Mesenchymal stem cell (in vitro differentiated cells and primary cell): ENCODE measurements at regions not wholly inside any gene's neighbourhood (a gene's known extent, or its start where the extent isn't known, plus 50 kb on each side); places are given as distances from the start of the nearest gene placed in this dataset.

ENCODE experiments used
- DNase-seq: peaks from one replicate; pipeline ENCODE4 v3.0.0-alpha.2; 2013
- H2AFZ ChIP-seq: one replicate; pipeline ENCODE4 v1.6.1; 2013; ENCODE audit warnings: low read depth, mild to moderate bottlenecking, control low read depth, inconsistent platforms, low read length, moderate library complexity
- H2AK5ac ChIP-seq: 2 replicates; pipeline ENCODE4 v1.6.1; 2013; ENCODE audit warnings: low read length, moderate library complexity, mild to moderate bottlenecking, inconsistent platforms; ENCODE audit not compliant: severe bottlenecking
- H2BK120ac ChIP-seq: one replicate; pipeline ENCODE4 v1.6.1; 2013; ENCODE audit warnings: low read depth, mild to moderate bottlenecking, inconsistent platforms, low read length, moderate library complexity
- H2BK12ac ChIP-seq, 2 experiments: one replicate each; pipeline ENCODE4 v1.6.1; 2013; ENCODE audit warnings: inconsistent platforms in 2 of 2, low read length in 2 of 2, mild to moderate bottlenecking in 2 of 2, moderate library complexity in 2 of 2, control low read depth in 1 of 2
- H2BK15ac ChIP-seq: one replicate; pipeline ENCODE4 v1.6.1; 2013; ENCODE audit warnings: mild to moderate bottlenecking, low read depth, inconsistent platforms; ENCODE audit not compliant: poor library complexity, severe bottlenecking
- H2BK5ac ChIP-seq: 2 replicates; pipeline ENCODE4 v1.6.1; 2013; ENCODE audit warnings: low read depth, mild to moderate bottlenecking, low read length, control low read depth, inconsistent platforms; ENCODE audit not compliant: poor library complexity, severe bottlenecking
- H3K14ac ChIP-seq, 2 experiments: one replicate each; pipeline ENCODE4 v1.6.1; 2013; ENCODE audit warnings: inconsistent platforms in 2 of 2, low read length in 2 of 2, control low read depth in 1 of 2, mild to moderate bottlenecking in 1 of 2, moderate library complexity in 1 of 2
- H3K18ac ChIP-seq, 2 experiments: one replicate each; pipeline ENCODE4 v1.6.1; 2013; ENCODE audit warnings: inconsistent platforms in 2 of 2, low read length in 2 of 2, control low read depth in 1 of 2, low read depth in 1 of 2, mild to moderate bottlenecking in 1 of 2
- H3K23ac ChIP-seq, 2 experiments: one replicate each; pipeline ENCODE4 v1.6.1; 2013; ENCODE audit warnings: inconsistent platforms in 2 of 2, low read length in 2 of 2, mild to moderate bottlenecking in 2 of 2, moderate library complexity in 2 of 2, control low read depth in 1 of 2
- H3K27ac ChIP-seq: 2 replicates; pipeline ENCODE4 v1.5.1; 2013; ENCODE audit warnings: mild to moderate bottlenecking, moderate library complexity, low read length, control low read depth, inconsistent platforms; ENCODE audit not compliant: poor library complexity, severe bottlenecking
- H3K27me3 ChIP-seq, 2 experiments: 2 replicates each; pipeline versions ENCODE4 v1.6.1 to v1.7.0; 2013; ENCODE audit warnings: low read length in 2 of 2, mild to moderate bottlenecking in 2 of 2, moderate library complexity in 2 of 2, control low read depth in 1 of 2, inconsistent platforms in 1 of 2; ENCODE audit not compliant: control insufficient read depth in 1 of 2, insufficient read depth in 1 of 2
- H3K36me3 ChIP-seq, 2 experiments: 2 replicates each; pipeline versions ENCODE4 v1.6.1 to v1.7.0; 2013; ENCODE audit warnings: low read length in 2 of 2, control low read depth in 1 of 2, inconsistent platforms in 1 of 2, low read depth in 1 of 2, mild to moderate bottlenecking in 1 of 2; ENCODE audit not compliant: insufficient read depth in 2 of 2, control insufficient read depth in 1 of 2
- H3K4ac ChIP-seq, 2 experiments: one replicate each; pipeline ENCODE4 v1.6.1; 2013; ENCODE audit warnings: inconsistent platforms in 2 of 2, low read length in 2 of 2, mild to moderate bottlenecking in 2 of 2, moderate library complexity in 2 of 2, control low read depth in 1 of 2, low read depth in 1 of 2
- H3K4me1 ChIP-seq: 2 replicates; pipeline ENCODE4 v1.6.1; 2013; ENCODE audit warnings: low read depth, low read length, control low read depth; ENCODE audit not compliant: control insufficient read depth, insufficient read depth
- H3K4me2 ChIP-seq: 2 replicates; pipeline ENCODE4 v1.6.1; 2013; ENCODE audit warnings: low read length, mild to moderate bottlenecking, inconsistent platforms; ENCODE audit not compliant: poor library complexity, severe bottlenecking
- H3K4me3 ChIP-seq, 2 experiments: 2 replicates each; pipeline versions ENCODE4 v1.5.1 to v1.7.0; 2013; ENCODE audit warnings: low read length in 2 of 2, mild to moderate bottlenecking in 2 of 2, control low read depth in 1 of 2, low read depth in 1 of 2; ENCODE audit not compliant: insufficient read depth in 1 of 2
- H3K79me1 ChIP-seq: replicated peaks from 2 replicates; pipeline ENCODE4 v1.6.1; 2013; ENCODE audit warnings: mild to moderate bottlenecking, control low read depth, low read length, inconsistent platforms; ENCODE audit not compliant: poor library complexity, severe bottlenecking
- H3K9ac ChIP-seq: 2 replicates; pipeline ENCODE4 v1.7.0; 2013; ENCODE audit warnings: mild to moderate bottlenecking, low read length, moderate library complexity
- H3K9me3 ChIP-seq: 2 replicates; pipeline ENCODE4 v1.7.0; 2013; ENCODE audit warnings: mild to moderate bottlenecking, low read length; ENCODE audit not compliant: control insufficient read depth
- H4K8ac ChIP-seq: one replicate; pipeline ENCODE4 v1.6.1; 2013; ENCODE audit warnings: inconsistent platforms, mild to moderate bottlenecking, low read length, moderate library complexity
- H4K91ac ChIP-seq: one replicate; pipeline ENCODE4 v1.6.1; 2013; ENCODE audit warnings: mild to moderate bottlenecking, low read length, inconsistent platforms
- WGBS: methylation state at CpG from one replicate; pipeline ENCODE4 v1.1.7; 2013; ENCODE audit warnings: mixed read lengths; 5-methylcytosine and 5-hydroxymethylcytosine counted together

GRCh38 chr5:85173469-85173868 lies 788.8 kb upstream of the EDIL3 start:
- Histone ChIP-seq H4K91ac (no peak overlapping the region), H2AK5ac (no peak overlapping the region), H3K4ac (no peak overlapping the region), H2BK5ac (no peak overlapping the region), H4K8ac (no peak overlapping the region), H2AFZ (no peak overlapping the region), H3K79me1 (no peaks in the 10 kb centered on the region), H3K23ac (no peak overlapping the region), H3K27ac (no peak overlapping the region), H2BK12ac (no peak overlapping the region), H2BK15ac (no peak overlapping the region), H3K36me3 (no peaks in the 10 kb centered on the region), H3K14ac (no peak overlapping the region), H3K4me2 (no peak overlapping the region), H3K4me3 (no peak overlapping the region), H3K9ac (no peak overlapping the region), H3K4me1 (no peaks in the 10 kb centered on the region), H3K18ac (no peak overlapping the region), H2BK120ac (no peak overlapping the region), H3K27me3 (no peaks in the 10 kb centered on the region), H3K9me3 (peaks cover 3% of the 10 kb centered on the region)
- no peak for DNase-seq

- no peak overlapping the region for H3K18ac ChIP-seq
- H3K27ac ChIP-seq = no peak overlapping the region
- no peaks in the 10 kb centered on the region for H3K9me3 ChIP-seq
- no peak overlapping the region for H2BK5ac ChIP-seq
- H2BK15ac ChIP-seq = no peak overlapping the region
- H3K23ac ChIP-seq = no peak overlapping the region
- H3K4me3 ChIP-seq = no peak overlapping the region
- no peak overlapping the region for H4K91ac ChIP-seq
- H3K4me2 ChIP-seq = no peak overlapping the region
- H2BK120ac ChIP-seq = no peak overlapping the region
- H2AK5ac ChIP-seq = no peak overlapping the region
- no peak overlapping the region for H4K8ac ChIP-seq
- H3K36me3 ChIP-seq = no peaks in the 10 kb centered on the region
- no peaks in the 10 kb centered on the region for H3K4me1 ChIP-seq
- no peak for DNase-seq
- WGBS = 95% methylated on average over 12 of the region's 12 CpGs
- no peak overlapping the region for H2AFZ ChIP-seq
- no peaks in the 10 kb centered on the region for H3K79me1 ChIP-seq
- no peak overlapping the region for H3K9ac ChIP-seq
- no peak overlapping the region for H3K4ac ChIP-seq
- no peaks in the 10 kb centered on the region for H3K27me3 ChIP-seq
- H2BK12ac ChIP-seq = no peak overlapping the region
- no peak overlapping the region for H3K14ac ChIP-seq
Observed at GRCh38 chr5:85182344-85182743, 797.7 kb upstream of the EDIL3 start.

DNA sequence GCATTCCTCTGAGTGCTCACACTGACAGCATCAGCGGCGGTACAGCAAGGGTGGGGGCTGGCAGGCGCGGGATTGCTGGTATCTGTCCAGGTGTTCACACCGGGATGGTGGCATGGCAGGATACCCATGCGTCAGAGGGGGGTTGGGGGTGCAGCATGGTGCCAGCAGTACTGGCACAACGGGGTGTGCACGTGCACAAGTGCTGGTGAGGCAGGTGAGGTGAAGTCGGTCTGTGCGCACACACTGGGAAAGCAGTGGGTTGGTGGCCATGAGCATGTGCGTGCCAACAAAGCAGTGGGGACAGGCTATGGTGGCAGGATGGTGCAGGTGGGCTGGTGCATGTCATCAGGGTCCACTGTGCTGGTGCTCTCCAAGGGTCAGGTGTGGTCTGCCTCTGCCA lies 819.6 kb upstream of the EDIL3 start:
- Histone ChIP-seq H4K8ac (no peak overlapping the region), H3K4ac (no peak overlapping the region), H3K23ac (no peak overlapping the region), H3K4me3 (no peak overlapping the region), H3K14ac (peak overlapping the region in 1 of 2 experiments; percentile 70), H4K91ac (no peak overlapping the region), H3K36me3 (no peaks in the 10 kb centered on the region), H3K27ac (no peak overlapping the region), H3K18ac (no peak overlapping the region), H3K79me1 (no peaks in the 10 kb centered on the region), H2AFZ (no peak overlapping the region), H2AK5ac (no peak overlapping the region), H3K9ac (no peak overlapping the region), H3K27me3 (no peaks in the 10 kb centered on the region), H2BK120ac (no peak overlapping the region), H2BK15ac (no peak overlapping the region), H2BK12ac (no peak overlapping the region), H3K4me1 (no peaks in the 10 kb centered on the region), H3K9me3 (peaks cover 1% of the 10 kb centered on the region), H2BK5ac (no peak overlapping the region), H3K4me2 (no peak overlapping the region)
- WGBS = 95% methylated on average over 10 of the region's 11 CpGs
- no peak for DNase-seq

GRCh38 chr5:85205430-85205829 lies 820.8 kb upstream of the EDIL3 start:
- no peak overlapping the region for H4K91ac ChIP-seq
- H2BK12ac ChIP-seq = no peak overlapping the region
- peaks cover 3% of the 10 kb centered on the region for H3K9me3 ChIP-seq
- H3K18ac ChIP-seq = no peak overlapping the region
- H3K4me2 ChIP-seq = no peak overlapping the region
- no peak overlapping the region for H3K4me3 ChIP-seq
- H2BK5ac ChIP-seq = no peak overlapping the region
- H3K36me3 ChIP-seq = no peaks in the 10 kb centered on the region
- no peak overlapping the region for H3K23ac ChIP-seq
- no peak overlapping the region for H2AK5ac ChIP-seq
- H2BK15ac ChIP-seq = no peak overlapping the region
- WGBS = no CpG with 5 or more reads among the region's 1 CpG
- no peak overlapping the region for H4K8ac ChIP-seq
- H2BK120ac ChIP-seq = no peak overlapping the region
- no peak overlapping the region for H2AFZ ChIP-seq
- DNase-seq = no peak
- no peaks in the 10 kb centered on the region for H3K27me3 ChIP-seq
- H3K14ac ChIP-seq = no peak overlapping the region
- H3K4ac ChIP-seq = no peak overlapping the region
- no peak overlapping the region for H3K27ac ChIP-seq
- H3K4me1 ChIP-seq = no peaks in the 10 kb centered on the region
- H3K9ac ChIP-seq = no peak overlapping the region
- H3K79me1 ChIP-seq = no peaks in the 10 kb centered on the region
